Activated naive CD4-positive, alpha-beta T cell treated with anti-CD3 and anti-CD28 coated beads, Interleukin-2, amount 50 U/mL, for 24 hours (primary cell): ENCODE measurements at regions not wholly inside any gene's neighbourhood (a gene's known extent, or its start where the extent isn't known, plus 50 kb on each side); places are given as distances from the start of the nearest gene placed in this dataset.
"Not testable (repeated sequence)": the region's sequence is repeated elsewhere in the genome, so short reads cannot be mapped to it uniquely, and the experiment has no call there.

Experiments used
- H3K27ac Mint-ChIP-seq: one replicate; pipeline ENCODE4 v1.8.0; 2021; ENCODE audit warnings: mild to moderate bottlenecking, mixed read lengths
- H3K27me3 Mint-ChIP-seq: one replicate; pipeline ENCODE4 v1.8.0; 2021; ENCODE audit warnings: mixed read lengths
- H3K36me3 Mint-ChIP-seq: one replicate; pipeline ENCODE4 v1.8.0; 2021; ENCODE audit warnings: mixed read lengths
- H3K4me1 Mint-ChIP-seq: one replicate; pipeline ENCODE4 v1.8.0; 2021; ENCODE audit warnings: mixed read lengths
- H3K4me3 Mint-ChIP-seq: one replicate; pipeline ENCODE4 v1.8.0; 2021; ENCODE audit warnings: mild to moderate bottlenecking, mixed read lengths
- H3K9me3 Mint-ChIP-seq: one replicate; pipeline ENCODE4 v1.8.0; 2021; ENCODE audit warnings: mixed read lengths

DNA sequence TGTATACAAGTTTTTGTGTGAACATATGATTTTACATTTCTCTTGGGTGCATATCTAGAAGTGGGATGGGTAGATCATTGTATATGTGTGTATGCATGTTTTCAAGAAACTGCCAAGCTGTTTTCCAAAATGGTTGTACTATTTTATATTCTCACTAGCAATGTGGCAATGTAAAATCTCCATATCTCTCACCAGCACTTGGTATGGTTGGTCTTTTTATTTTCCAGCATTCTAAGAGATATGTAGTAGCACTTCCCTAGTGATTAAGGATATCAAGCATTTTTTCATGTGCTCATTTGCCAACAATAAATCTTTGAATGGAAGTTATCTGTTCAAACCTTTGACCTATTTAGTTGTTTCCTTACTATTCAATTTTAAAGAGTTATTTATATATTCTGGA, 310.7 kb downstream of the ZNF326 start:
- no peaks in the 10 kb centered on the region for H3K9me3 Mint-ChIP-seq
- no peaks in the 10 kb centered on the region for H3K4me1 Mint-ChIP-seq
- no peak overlapping the region for H3K27ac Mint-ChIP-seq
- H3K36me3 Mint-ChIP-seq: no peaks in the 10 kb centered on the region
- H3K4me3 Mint-ChIP-seq: no peak overlapping the region
- peaks cover 1% of the 10 kb centered on the region for H3K27me3 Mint-ChIP-seq

DNA sequence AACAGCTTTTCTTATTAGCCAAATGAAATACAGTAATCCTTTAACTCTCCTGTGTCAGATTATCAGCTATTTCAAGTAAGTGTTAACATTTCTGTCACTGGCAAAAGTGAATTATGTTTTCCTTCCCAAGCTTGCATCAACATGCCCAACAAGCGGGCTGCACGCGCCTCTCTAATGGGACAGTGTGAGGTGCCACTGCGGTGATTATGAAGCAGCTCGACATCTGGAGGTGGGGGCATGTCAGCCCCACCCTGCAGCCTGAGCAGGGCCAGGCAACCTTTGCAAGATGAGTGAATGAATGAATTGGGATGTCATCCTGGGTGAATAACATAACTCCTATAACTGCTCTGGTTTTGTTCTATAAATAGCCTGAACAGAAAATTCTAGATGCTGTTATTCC, 301.4 kb downstream of the ZNF326 start:
- no peak overlapping the region for H3K27ac Mint-ChIP-seq
- no peaks in the 10 kb centered on the region for H3K9me3 Mint-ChIP-seq
- H3K27me3 Mint-ChIP-seq: peaks cover 4% of the 10 kb centered on the region
- H3K4me3 Mint-ChIP-seq: no peak overlapping the region
- H3K4me1 Mint-ChIP-seq: no peaks in the 10 kb centered on the region
- no peaks in the 10 kb centered on the region for H3K36me3 Mint-ChIP-seq

DNA sequence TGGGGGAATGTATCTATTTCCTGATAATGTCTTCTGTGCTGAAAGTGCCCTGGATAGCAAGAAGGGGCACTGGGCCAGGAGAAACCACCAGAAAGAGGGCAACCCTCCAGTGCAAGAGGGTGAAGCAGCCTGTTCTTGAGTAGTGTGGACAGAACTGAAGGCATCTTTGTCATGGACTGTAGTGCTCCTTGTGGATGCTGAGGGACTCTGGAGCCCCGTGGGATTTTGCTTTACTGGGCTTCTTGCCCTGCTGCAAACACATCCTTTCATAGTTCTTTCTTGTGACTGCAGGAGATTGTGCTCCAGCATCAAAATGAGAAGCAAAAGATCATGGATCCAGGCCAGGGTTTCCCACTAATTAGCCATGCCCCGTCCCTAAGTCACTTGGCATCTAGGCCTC, 300.6 kb downstream of the ZNF326 start:
- no peaks in the 10 kb centered on the region for H3K9me3 Mint-ChIP-seq
- H3K27ac Mint-ChIP-seq: no peak overlapping the region
- no peaks in the 10 kb centered on the region for H3K4me1 Mint-ChIP-seq
- H3K27me3 Mint-ChIP-seq: peaks cover 4% of the 10 kb centered on the region
- no peaks in the 10 kb centered on the region for H3K36me3 Mint-ChIP-seq
- H3K4me3 Mint-ChIP-seq: no peak overlapping the region

DNA sequence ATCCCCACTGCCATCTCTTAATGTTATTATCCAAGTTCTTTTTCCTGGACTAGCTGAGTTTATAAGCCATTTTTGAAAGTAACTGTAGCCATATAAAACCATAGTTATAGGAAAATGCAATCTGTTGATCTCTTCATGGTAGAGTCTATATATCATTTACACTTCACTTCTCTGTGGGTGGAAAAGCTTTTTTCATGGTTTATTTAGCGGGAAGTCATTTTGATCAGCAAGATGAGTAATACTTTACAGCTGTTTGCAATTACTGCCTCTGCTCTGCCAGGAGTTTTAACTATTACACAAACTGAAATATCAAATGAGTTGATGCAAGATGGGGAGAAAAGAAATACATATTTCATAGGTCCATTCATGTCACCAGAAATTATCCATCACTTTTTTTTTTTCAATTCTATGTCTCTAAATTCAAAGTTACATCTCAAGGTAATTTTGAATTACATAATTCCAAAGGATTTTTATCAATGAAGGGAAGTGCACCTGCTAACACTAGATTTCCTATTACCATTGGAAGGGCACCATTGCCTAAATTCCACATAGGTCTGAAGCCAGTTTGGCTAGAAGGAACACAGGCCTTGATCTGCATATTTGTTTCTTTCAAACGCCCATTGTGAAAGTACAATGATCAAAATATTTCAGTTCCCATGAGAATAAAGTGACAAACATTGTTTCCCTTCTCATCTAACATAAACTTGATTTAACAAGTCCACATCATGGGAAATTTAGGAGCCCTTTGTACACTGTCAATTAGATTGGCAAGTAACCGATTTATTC, 296.7 kb downstream of the ZNF326 start:
- Mint-ChIP-seq H3K27ac (no peak overlapping the region), H3K9me3 (no peaks in the 10 kb centered on the region), H3K27me3 (no peaks in the 10 kb centered on the region)

DNA sequence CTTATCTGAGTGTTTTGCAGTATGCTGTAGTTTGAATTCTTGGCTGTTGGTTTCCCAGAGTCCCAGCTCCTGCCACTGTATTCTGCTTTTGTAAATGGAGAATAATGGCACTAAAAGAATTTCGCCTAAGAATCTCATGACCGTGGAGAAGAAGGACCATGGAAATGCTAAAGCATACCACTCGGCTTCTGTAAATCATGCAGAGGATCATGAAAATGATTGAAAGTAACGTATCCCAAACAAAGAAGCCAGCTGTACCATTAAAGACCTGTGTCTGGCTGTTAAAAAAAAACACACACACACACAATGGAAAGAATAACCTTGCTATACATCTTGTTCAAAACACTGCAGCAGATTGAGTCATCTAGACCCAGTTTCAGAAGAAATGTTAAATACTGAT, 287.9 kb downstream of the ZNF326 start:
- Mint-ChIP-seq H3K36me3 (no peaks in the 10 kb centered on the region), H3K4me1 (no peaks in the 10 kb centered on the region), H3K9me3 (no peaks in the 10 kb centered on the region), H3K4me3 (no peak overlapping the region), H3K27me3 (no peaks in the 10 kb centered on the region), H3K27ac (no peak overlapping the region)

More for the DNA sequence above, 296.7 kb downstream of the ZNF326 start:
- H3K4me3 Mint-ChIP-seq: no peak overlapping the region
- no peaks in the 10 kb centered on the region for H3K4me1 Mint-ChIP-seq
- no peaks in the 10 kb centered on the region for H3K36me3 Mint-ChIP-seq

DNA sequence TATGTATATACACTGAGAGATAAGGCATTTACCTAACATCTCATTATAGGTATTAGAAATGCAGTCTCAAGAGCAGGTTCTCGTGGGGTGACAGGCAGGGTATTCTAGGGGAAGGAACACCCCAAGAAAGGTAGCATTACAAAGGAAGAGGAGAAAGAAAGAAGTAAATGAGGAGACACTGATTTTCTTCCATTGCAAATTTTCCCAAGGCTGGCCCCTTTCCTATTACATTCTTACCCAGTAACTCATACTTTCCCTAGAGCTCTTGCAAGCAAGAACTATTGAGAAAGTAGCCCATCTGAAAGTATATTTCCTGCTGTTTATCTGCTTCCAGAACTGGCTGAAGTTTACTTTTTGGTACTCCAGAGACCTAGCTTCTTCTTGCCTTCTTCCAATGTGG, 287.0 kb downstream of the ZNF326 start:
- H3K27me3 Mint-ChIP-seq, H3K27ac Mint-ChIP-seq, H3K36me3 Mint-ChIP-seq, H3K9me3 Mint-ChIP-seq, H3K4me3 Mint-ChIP-seq, H3K4me1 Mint-ChIP-seq: not testable (repeated sequence)

DNA sequence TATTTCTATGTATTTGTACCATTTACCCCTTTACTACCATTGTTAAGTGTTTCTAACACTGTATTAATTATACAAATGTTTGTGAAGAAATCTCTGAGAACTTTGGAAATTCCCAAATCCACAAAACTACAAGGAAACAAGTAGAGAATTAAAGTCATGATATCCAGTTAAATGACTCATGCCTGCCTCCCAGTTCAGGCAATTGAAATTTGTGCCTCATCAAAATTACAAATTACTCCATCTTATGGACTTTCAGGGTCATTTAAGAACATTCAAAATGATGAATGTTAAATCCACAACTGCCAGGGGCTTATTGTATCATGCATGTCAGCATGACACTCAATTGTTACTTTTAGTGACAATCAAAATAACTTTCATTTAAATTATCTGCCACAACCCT, 282.4 kb downstream of the ZNF326 start:
- H3K27ac Mint-ChIP-seq: no peak overlapping the region
- no peak overlapping the region for H3K4me3 Mint-ChIP-seq
- no peaks in the 10 kb centered on the region for H3K4me1 Mint-ChIP-seq
- H3K36me3 Mint-ChIP-seq: no peaks in the 10 kb centered on the region
- no peaks in the 10 kb centered on the region for H3K9me3 Mint-ChIP-seq
- H3K27me3 Mint-ChIP-seq: peaks cover 2% of the 10 kb centered on the region

DNA sequence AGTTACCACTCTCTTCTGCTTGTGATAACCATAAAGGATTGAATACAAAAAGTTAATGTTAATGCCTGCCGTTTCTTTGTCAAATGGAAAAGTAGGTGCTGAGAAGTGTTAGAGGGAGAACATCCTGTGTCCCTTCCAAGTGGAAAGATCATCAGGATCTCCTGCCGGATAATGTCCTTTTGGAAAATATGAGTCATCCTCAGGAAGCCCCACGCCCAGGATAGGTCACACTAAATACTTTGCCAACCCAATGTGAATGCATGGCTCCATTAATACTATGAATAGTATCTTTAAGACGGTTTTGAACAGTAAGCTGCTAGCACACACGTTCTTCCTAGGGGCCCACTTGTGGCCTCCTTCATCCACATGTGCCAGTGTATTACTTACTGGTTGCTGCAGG, 279.5 kb downstream of the ZNF326 start:
- H3K9me3 Mint-ChIP-seq: no peaks in the 10 kb centered on the region
- H3K4me3 Mint-ChIP-seq: no peak overlapping the region
- H3K27ac Mint-ChIP-seq: no peak overlapping the region
- H3K36me3 Mint-ChIP-seq: no peaks in the 10 kb centered on the region
- H3K27me3 Mint-ChIP-seq: peaks cover 2% of the 10 kb centered on the region
- H3K4me1 Mint-ChIP-seq: no peaks in the 10 kb centered on the region

DNA sequence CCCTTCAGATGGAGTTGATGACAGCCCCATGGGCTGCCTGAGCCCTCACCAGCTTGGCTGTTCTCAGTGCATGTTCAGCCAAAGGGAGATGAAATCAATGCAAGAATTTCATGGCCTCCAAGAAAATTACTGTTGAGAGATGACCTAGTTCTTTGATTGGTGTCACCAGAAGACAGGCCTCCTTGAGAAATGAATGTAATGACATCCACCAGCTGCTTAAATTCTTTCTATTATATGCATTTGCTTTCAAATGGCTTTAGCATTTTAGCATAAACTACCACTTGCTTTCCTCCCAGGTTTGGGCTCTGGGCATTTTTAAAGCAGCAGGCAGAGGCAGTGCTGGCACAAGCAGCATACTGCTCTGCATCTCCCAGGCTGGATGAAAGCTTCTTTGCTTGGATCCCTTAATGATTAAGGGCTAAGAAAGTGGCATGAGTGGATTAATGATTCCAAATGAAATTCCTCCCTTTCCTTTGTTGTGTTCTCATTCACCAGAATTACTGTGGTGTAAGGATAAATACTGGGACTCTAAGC, 278.4 kb downstream of the ZNF326 start:
- H3K27me3 Mint-ChIP-seq: peaks cover 2% of the 10 kb centered on the region
- H3K9me3 Mint-ChIP-seq: no peaks in the 10 kb centered on the region
- H3K4me3 Mint-ChIP-seq: no peak overlapping the region
- H3K4me1 Mint-ChIP-seq: no peaks in the 10 kb centered on the region
- H3K27ac Mint-ChIP-seq: no peak overlapping the region
- H3K36me3 Mint-ChIP-seq: no peaks in the 10 kb centered on the region

DNA sequence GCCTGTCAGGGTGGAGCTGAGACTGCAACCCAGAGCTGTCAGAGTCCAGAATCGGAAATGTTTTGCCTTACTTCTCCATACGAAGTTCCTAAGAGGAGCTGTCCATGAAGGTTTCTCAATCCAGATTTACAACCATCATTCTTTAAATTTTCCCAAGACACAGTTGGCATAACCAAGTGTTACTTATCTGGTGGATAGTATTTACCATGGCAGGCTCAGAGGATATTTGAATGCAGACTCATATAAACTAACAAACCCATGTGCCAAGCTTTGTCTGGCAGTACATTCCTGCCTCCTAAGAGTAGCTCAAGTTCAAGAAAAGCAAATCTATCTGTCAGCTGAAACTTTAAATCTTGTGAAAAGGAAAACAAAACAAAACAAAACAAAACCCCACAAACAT, 267.9 kb downstream of the ZNF326 start:
- Mint-ChIP-seq H3K27ac (no peak overlapping the region), H3K9me3 (peaks cover 8% of the 10 kb centered on the region), H3K4me3 (no peak overlapping the region), H3K36me3 (no peaks in the 10 kb centered on the region), H3K4me1 (no peaks in the 10 kb centered on the region), H3K27me3 (peaks cover 14% of the 10 kb centered on the region)

DNA sequence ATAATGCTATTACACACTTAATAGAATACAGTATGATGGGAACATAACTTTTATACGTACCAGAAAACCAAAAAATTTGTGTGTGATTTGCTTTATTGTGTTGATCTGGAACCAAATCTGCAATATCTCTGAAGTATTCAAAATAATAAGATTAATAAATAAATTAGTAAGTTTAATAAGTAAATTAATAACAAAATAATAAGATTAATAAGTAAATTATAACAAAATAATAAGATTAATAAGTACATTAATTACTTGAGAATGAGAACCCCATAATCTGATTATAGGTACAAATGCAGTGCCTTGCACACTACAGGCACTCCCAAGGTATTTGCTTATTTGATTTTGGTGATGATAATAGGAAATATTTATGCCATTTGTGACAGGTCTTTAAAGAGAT, 267.4 kb downstream of the ZNF326 start:
- H3K4me1 Mint-ChIP-seq: no peaks in the 10 kb centered on the region
- H3K4me3 Mint-ChIP-seq: no peak overlapping the region
- H3K27ac Mint-ChIP-seq: no peak overlapping the region
- H3K9me3 Mint-ChIP-seq: peaks cover 8% of the 10 kb centered on the region
- peaks cover 14% of the 10 kb centered on the region for H3K27me3 Mint-ChIP-seq
- H3K36me3 Mint-ChIP-seq: no peaks in the 10 kb centered on the region

DNA sequence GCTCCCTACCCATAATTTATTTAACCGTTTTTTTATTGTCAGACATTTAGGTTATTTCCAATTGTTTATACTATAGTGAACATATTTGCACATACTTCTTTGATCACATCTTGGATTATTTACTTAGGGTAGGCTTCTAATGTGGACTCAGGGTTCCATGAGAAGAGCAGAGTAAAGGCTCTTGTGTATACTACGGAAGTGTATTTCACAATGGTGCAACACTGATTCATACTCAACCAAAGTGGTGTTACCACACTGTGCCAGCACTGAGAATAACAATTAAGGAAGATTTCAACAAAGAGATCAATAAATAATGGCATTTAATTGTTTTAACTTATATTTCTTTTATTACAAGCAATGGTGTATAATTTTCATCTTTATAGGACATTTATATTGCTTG, 251.2 kb downstream of the ZNF326 start:
- Mint-ChIP-seq H3K4me3 (no peak overlapping the region), H3K4me1 (no peaks in the 10 kb centered on the region), H3K9me3 (peaks cover 3% of the 10 kb centered on the region), H3K27ac (no peak overlapping the region), H3K27me3 (peaks cover 8% of the 10 kb centered on the region), H3K36me3 (no peaks in the 10 kb centered on the region)

DNA sequence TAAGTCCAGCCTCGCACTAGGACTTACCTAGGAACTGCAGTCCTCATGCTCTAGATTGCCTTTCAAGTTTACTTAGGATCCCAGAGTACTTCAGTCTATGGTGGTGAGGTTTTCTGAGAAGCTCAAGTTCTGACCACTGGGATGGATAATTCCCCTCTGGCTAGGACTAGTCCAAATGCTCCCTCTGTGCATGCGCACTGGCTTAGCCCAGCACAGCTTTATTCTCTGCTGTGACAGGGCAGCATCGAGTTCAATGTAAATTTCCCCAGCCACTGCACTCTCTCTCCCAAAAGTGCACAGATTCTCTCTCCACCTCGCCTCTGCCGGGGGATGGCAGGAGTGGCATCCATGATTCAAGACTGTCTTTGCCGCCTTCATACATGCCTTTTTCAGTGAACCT, 241.6 kb downstream of the ZNF326 start:
- no peak overlapping the region for H3K27ac Mint-ChIP-seq
- H3K27me3 Mint-ChIP-seq: peaks cover 2% of the 10 kb centered on the region
- no peaks in the 10 kb centered on the region for H3K4me1 Mint-ChIP-seq
- peaks cover 7% of the 10 kb centered on the region for H3K9me3 Mint-ChIP-seq
- H3K4me3 Mint-ChIP-seq: no peak overlapping the region
- H3K36me3 Mint-ChIP-seq: no peaks in the 10 kb centered on the region

DNA sequence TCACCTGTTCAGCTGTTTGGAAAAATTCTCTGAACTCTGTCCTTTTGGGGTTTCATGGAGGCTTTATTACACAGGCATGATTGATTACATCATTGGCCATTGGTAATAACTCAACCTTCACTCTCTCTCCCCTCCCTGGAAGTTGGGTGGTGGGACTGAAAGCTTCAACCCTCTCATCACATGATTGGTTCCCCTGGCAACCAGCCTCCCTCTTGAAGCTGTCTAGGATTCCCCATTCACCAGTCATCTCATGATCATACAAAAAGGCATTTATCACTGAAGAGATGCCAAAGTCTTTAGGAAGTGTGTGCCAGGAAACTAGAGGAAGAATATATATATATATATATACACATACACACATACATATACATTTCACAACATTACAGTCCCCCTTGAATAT, 228.5 kb downstream of the ZNF326 start:
- Mint-ChIP-seq H3K36me3 (no peaks in the 10 kb centered on the region), H3K4me1 (no peaks in the 10 kb centered on the region), H3K4me3 (no peak overlapping the region), H3K27me3 (peaks cover 6% of the 10 kb centered on the region), H3K27ac (no peak overlapping the region), H3K9me3 (peaks cover 13% of the 10 kb centered on the region)

DNA sequence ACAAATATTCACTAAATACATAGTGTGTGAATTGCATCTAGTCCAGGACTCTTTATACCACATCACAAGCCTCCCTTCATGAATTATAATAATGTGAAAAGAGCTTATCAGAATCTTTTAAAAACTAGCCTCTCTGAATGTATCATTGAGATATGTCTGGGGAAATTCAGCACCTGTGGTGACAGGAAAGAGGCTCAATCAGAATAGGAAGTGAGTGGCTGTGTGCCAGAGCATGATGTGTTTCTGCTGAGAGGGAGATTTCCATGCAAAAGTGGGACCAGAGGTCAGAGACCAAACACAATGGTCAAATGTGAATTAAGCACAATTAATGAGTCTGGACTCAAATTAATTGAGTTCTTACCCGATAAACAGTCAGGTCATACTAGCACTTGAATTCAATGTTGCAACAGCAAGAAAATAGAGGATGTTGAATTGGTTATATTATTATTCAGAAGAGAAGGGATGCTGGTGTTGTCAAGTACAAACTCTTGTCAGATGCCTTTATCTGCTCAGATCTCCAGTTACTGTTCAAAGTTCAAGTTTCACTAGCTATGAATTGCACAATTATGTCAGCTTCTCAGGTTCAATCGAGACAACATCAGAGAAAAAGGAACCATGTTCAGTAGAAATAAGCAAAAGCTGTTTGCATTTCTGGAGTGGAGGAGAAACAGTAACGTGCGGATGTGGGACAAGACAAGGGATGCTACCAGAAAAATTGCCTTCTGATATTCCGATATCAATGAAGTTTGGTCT, 226.2 kb downstream of the ZNF326 start:
- H3K36me3 Mint-ChIP-seq: no peaks in the 10 kb centered on the region
- no peak overlapping the region for H3K4me3 Mint-ChIP-seq
- H3K9me3 Mint-ChIP-seq: peaks cover 5% of the 10 kb centered on the region
- no peaks in the 10 kb centered on the region for H3K4me1 Mint-ChIP-seq
- peaks cover 6% of the 10 kb centered on the region for H3K27me3 Mint-ChIP-seq
- H3K27ac Mint-ChIP-seq: no peak overlapping the region

DNA sequence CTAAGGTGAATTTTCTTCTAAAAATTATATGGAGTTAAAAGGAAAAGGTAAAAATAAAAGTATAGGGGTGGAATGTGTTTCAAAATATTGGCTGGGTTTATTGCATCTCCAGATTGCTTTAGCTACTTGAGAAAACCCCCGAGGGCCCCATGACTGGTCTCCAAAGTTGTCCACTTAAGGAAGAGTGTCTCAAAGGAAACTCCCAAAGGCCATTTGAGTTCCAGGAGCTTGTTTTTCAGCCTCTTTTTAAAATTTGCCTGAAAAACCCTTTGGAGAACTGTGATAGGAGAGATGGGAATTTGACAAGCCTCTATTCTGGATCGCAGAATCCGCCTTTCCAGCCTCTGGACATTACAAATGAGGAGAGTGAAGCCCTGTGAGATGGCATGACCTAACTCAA, 225.6 kb downstream of the ZNF326 start:
- Mint-ChIP-seq H3K27ac (no peak overlapping the region), H3K4me3 (no peak overlapping the region), H3K9me3 (peaks cover 5% of the 10 kb centered on the region), H3K36me3 (no peaks in the 10 kb centered on the region), H3K27me3 (peaks cover 6% of the 10 kb centered on the region), H3K4me1 (no peaks in the 10 kb centered on the region)
